ENCODE measurements at regions not wholly inside any gene's neighbourhood (a gene's known extent, or its start where the extent isn't known, plus 50 kb on each side); places are given as distances from the start of the nearest gene placed in this dataset.
"Not testable (repeated sequence)": the region's sequence is repeated elsewhere in the genome, so short reads cannot be mapped to it uniquely, and the experiment has no call there.

- DNase-seq, result not testable (repeated sequence)
These were observed 144.8 kb upstream of the PRKD1 start for GRCh38 chr14:30072454-30072853.

GRCh38 chr14:30077946-30078345, 150.3 kb upstream of the PRKD1 start:
- no peak for DNase-seq

- no peak for DNase-seq
These were observed 151.3 kb upstream of the PRKD1 start for GRCh38 chr14:30078811-30079402.

GRCh38 chr14:30082486-30082885, 154.8 kb upstream of the PRKD1 start:
- DNase-seq, result no peak

- no peak for DNase-seq
These were observed 157.2 kb upstream of the PRKD1 start for GRCh38 chr14:30084811-30085210.

DNA sequence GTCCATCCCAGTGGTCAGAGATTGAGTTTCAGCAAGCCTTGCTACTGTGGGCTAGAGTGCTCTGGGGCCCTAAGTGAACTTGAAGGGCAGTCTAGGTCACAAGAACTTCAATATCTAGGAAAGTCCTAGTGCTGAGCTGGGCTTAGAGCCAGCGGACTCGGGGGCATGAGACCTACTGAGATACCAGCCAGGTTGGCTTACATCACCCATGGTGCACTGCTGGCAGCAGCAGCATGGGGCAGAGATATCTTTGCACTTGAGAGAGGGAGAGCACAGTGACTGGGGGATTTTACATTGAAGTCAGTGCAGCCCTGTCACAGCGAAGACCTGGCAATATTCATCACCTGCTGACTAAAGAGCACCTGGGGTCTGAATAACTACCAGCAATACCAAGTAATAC, 158.3 kb upstream of the PRKD1 start:
- DNase-seq, result no peak

DNA sequence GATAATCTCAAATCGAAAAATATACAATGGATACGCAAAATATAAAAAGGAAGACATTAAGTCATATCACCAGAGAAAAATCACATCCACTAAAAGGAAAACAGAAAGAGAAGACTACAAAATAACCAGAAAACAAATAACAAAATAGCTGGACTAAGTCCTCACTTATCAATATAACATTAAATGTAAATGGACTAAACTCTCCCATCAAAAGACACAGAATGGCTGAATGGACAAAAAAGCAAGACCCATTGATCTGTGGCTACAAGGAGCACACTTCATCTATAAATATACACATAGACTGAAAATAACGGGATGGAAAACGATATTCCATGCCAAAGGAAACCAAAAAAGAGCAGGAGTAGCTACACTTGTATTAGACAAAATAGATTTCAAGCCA, 161.0 kb upstream of the PRKD1 start:
- no peak for DNase-seq

DNA sequence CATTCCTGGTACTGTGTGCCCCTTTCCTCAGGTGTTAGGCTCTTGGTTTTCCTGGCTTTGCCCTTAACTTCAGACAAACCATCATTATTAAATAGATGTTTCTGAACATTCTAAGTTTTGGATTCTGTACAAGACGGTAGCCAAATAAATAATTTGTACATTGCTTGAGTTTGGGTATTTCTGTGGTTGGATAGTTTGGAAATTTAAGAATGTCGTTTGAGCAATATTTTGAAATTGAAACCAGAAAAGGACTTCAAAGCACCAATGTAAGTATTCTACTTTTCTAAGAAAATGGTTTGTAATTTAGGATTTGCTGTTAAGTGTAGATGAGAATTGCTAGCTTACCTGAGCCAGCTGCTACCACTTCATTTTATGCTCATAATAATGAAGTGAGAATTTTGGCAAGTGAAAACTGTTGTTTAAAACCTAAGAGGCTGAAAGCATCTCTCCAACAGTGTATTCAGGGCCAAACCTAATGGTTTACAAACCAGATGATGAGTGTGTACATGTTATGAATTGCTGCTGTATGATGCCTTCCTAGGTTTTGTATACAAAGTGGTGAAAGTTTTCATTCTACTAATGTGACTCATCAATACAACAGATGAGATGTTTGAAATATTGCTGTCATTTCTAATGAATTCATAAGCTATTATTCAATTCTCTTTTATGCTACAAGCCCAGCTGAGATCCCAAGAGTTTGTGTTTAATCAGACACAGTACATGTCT, 181.5 kb upstream of the PRKD1 start:
- no peak for DNase-seq

GRCh38 chr14:30114051-30114450, 186.4 kb upstream of the PRKD1 start:
- no peak for DNase-seq

DNA sequence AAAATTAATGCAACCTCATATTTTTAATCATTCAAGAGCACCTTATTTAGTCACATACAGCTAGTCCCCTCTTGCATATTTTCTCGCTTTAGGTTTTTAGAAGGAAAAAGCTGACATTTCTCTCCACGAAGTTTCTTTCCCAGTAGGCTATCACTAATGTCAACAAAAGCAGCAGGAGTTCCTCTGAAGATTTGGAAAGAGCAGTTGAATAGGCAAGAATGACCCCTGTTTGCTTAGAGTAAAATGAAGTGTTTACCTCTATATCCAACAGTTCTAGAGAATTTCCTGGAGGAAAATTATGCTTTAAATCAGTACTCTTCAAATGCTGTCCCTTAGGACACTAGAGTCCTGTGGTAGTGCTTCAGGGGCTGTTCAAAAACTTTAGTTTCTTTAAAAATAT, 188.1 kb upstream of the PRKD1 start:
- no peak for DNase-seq

DNA sequence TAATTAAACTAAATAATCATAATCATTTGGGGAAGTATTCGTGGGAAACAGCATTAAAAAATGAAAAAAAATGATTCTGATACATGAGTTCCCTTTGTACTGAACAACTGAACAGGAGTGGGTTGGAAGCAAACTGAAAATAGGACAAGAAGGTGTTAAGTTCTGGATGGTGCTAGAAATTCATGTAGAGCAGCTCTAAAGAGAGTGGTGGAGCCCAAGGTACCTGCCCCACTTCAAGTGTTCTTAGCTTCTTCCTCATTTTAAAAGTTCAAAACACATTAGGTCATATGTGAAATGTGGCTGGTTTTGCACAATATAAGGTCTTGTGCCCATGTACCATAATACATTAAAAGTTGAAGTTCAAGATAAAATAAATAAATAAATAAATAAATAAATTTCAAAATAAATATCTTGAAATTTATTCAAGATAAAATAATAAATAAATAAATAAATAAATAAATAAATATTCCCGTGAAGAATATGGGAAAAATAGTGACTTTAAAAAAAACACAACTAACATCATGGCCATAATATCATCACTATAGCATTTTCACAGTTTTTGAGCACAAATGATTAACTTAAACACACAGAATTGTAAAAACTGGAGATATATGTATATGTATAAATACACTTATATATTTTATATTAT, 191.5 kb upstream of the PRKD1 start:
- no peak for DNase-seq

- no peak for DNase-seq
These were observed 197.8 kb upstream of the PRKD1 start for GRCh38 chr14:30125322-30125979.

DNA sequence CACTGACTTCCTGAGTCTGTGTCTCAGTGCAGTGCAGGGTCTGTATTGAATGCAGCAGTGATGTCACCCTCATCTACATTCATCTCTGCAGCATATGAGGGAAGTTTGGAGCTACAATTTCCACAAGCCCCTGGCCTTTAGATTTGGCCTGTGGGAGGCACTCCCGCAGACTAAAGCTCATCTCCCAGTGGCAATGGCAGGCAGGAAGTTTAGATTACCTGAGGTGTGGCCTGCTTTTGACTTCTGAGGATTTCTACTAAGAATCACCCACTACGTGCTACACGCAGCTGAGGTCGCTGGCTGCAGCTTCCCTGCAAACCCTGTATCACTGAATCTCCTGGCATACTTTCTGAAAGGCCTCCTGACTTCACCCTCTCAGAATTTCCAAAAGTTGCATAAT, 202.2 kb upstream of the PRKD1 start:
- no peak for DNase-seq

DNA sequence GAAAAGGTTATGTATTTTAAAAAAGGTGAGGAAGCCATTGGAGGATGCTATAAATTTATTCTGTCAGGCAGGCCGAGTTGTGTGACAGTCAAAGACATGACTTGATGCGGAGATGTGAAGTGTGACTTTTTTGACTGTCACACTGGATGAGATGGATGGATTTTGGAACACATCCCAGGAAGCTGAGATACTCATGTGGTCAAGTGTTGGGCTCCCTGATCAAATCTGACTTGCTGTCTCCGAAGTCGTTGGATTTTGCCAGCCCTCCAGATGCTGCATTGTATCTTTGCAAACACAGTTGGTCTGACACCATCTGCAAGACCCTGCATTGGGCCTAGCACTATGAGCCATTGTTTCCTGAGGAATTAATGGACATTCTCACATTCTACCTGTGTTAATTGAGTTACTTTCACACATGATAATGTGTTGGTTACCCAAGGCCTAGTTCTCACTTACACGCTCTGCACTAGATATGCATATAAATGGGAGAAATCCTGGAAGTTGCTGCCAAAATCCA, 204.0 kb upstream of the PRKD1 start:
- DNase-seq, result no peak

DNA sequence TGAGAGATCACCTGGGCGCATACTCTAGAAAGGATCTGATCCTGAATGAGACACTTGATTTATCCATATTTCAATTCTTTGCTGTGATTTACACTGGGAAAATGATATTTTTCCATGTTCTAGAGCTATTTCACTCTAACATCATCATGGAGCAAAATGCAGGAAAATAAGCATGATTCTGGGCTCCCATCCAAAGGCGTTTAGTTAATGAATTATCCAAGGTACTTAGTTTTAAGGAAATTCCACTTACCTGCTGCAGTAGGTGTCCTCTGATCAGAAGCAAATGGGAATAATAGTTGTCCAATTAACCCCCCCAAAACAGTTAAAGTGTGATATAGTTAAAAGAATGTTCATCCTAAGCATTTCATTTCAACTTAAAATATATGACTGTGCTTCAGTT, 204.5 kb upstream of the PRKD1 start:
- DNase-seq, result no peak

GRCh38 chr14:30134936-30135335, 207.3 kb upstream of the PRKD1 start:
- no peak for DNase-seq

DNA sequence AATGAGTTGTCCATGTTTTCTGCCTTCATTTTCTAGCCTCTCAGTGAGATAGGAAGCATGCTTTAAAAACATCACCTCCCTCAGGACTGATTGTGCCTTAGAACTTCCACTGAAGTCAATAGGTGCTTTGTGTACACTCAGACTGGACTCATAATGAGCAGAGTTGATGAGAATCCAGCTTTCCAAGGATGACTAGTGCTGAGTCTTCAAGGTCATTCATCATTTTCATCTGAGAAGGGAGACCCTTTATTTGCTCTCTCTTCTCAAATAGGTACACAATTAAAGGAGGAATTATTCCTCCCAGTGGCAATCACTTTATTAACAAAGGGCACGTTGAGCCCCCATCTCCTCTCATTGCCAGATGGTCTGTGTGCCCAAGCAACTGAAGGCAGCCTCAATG, 210.9 kb upstream of the PRKD1 start:
- no peak for DNase-seq

DNA sequence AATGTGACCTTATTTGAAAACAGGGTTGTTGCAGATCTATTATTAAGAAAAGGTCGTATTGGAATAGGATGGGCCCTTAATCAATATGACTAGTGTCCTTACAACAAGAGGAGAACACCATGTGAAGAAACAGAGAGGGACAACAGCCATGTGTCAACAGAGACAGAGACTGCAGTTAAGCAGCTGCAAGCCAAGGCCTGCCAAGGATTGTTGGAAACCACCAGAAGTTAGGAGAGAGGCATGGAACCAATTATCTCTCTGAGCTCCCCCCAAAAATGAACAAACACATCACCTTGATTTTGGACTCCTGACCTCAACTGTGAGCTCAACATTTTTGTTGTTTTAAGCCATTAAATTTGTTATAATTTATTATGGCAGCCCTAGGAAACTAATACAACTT, 214.6 kb upstream of the PRKD1 start:
- no peak for DNase-seq

DNA sequence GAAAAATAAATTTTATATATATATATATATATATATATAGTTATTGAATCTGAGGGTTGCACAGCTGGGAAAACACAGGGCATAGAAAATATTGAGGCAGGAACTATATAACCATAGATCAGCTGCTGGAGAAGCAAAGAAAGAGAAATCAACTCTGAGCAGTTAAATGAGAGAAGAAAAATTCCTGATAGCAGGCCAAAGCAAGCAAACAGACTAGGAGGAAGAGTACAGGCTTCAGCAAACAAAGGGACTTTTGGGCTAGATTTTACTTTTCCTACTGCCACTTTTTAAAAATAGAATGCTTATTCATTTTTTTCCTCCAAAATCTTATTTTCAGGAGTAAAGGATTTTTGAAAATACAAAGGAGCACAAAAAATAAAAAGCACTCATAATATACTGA, 216.0 kb upstream of the PRKD1 start:
- DNase-seq, result no peak

DNA sequence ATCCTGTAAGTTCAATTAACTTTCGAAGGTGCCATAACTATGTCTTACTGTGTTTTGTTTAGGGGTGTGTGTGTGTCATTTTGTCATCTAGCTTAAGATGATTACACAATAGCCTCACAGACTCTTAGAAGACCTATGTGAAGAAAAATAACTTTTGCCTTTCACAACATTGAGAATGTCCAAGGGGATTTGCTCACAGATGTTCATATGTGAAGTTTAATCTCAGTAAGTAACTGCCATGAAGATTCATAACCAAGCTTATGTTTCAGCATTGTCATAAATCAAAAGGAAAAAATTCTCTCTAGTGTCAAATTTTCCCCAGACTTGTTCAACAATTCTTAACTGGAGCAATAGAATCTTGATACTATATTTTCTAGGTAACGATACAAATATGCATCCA, 226.1 kb upstream of the PRKD1 start:
- DNase-seq, result no peak

DNA sequence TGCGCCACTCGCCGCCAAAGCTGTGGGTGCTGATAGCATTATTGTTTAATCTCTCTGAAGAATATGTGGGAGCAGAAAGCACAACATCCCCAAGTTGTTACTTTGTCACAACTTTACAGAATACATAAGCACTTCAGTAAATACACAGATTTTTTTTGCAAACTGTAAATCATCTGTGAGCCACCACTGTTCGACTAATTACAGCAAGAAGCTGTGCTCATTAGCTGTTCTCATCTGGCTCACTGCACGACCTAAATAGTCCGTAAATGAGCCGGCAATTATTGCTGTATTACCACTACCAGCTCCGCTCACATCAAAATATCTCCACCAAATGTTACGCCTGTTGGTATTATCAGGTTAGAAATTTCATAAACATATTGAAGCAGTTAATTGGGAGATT, 228.9 kb upstream of the PRKD1 start:
- no peak for DNase-seq

GRCh38 chr14:30158299-30158698, 230.7 kb upstream of the PRKD1 start:
- DNase-seq, result no peak

DNA sequence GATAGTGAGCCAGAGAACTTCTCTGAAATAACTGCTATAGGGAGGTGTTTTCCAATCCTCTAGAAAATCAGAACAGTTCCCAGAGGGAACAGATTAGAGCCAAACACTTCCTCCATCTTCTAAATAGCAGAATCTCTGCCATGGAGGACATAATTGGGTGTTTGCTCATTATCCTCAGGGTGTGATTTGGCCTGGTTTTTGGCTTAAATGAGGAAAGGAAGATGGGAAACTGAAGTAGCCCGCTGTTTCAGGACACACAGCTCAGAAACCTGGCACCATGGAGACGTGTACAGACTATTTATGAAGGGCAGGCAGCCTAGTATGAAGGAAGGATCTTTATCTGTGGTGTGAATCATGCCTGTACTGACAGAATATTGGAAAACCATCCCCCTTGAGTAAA, 231.7 kb upstream of the PRKD1 start:
- DNase-seq, result no peak

GRCh38 chr14:30160608-30161007, 233.0 kb upstream of the PRKD1 start:
- no peak for DNase-seq
